NCI-H510A (cell line): ENCODE measurements at regions not wholly inside any gene's neighbourhood (a gene's known extent, or its start where the extent isn't known, plus 50 kb on each side); places are given as distances from the start of the nearest gene placed in this dataset.
"Not testable (repeated sequence)": the region's sequence is repeated elsewhere in the genome, so short reads cannot be mapped to it uniquely, and the experiment has no call there.

Experiments used
- DNase-seq: peaks from one replicate; lab custom pipeline; 2025; lab: John Stamatoyannopoulos, UW

DNA sequence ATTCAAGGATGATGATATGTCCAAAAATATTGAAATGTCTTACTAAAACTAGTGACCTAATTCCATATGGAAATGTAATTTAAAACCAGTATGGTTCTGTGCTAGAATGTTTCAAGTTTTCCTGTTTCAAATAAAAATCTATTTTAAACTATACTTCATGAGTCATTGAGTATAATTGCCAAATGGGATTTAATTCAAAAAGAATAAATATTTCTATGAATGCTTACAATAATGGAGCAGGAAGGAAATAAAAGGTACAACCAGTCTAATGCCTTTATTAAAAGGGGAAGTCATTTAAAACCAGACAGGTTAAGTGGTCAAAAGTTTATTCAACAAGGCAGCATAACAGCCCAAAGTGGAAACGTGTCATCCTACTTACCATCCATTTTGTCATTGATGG lies 2347.1 kb downstream of the PCDH7 start:
- no peak for DNase-seq

DNA sequence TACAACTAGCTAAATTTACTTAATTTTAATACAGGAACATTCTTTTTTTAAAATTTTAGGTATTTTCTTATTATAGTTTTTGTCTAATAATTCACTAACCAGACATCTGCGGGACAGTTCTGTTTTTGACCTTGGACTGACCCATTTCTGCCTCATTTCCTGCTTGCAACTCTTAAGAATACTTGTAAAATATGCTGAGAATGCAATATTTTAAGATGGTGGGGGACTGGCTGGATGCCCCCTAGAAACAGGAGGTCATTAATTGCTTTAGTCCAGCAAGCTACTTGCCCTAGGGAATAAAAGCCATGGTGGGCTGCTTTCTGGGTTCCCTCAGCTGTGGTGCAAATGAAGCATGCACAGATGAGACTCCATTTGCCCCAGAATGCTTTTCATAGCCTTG lies 2348.4 kb downstream of the PCDH7 start:
- no peak for DNase-seq

- DNase-seq = no peak
Measured at GRCh38 chr4:33071535-33071934, 2351.4 kb downstream of the PCDH7 start.

- no peak for DNase-seq
Measured at GRCh38 chr4:33072298-33073089, 2352.3 kb downstream of the PCDH7 start.

- DNase-seq = no peak
Measured at GRCh38 chr4:33073811-33074210, 2353.6 kb downstream of the PCDH7 start.

- no peak for DNase-seq
Measured at GRCh38 chr4:33078145-33078544, 2358.0 kb downstream of the PCDH7 start.

DNA sequence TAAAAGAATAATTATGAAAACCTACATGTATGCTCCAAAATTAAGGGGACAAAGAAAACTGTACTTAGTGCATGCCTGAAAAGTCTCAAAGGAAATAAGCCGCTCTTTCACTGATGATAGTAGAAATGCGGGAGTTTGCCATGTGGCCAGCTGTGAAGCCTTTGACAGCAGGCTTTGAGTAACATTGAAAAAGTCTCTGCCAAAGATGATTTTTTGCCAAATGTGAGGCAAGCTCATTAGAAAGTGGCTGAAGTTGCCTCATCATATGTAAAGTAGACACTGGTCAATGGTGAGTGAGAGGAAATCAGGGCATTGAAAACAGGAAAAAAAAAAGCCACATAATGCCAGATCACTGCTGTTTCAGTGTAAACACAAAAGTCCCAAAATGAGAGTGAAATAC lies 2360.1 kb downstream of the PCDH7 start:
- no peak for DNase-seq

DNA sequence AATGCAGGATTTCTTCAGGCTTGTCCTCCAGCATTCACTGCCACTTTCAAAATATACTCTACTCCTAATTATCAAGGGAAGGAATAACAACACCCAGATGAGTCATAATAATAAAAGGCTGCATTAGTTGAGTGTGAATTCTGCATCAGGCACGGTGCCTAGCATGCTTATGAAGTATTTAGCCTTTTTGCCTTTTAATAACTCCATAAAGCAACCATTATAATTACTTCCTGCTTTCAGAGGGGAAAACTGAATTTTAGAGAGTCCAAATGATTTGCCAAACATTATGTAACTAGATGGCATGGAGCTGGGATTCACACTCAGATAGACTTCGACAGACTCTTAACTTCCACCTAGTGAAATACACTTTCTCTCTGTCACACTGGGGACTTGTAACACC lies 2365.5 kb downstream of the PCDH7 start:
- no peak for DNase-seq

- DNase-seq = no peak
Measured at GRCh38 chr4:33086331-33086925, 2366.3 kb downstream of the PCDH7 start.

DNA sequence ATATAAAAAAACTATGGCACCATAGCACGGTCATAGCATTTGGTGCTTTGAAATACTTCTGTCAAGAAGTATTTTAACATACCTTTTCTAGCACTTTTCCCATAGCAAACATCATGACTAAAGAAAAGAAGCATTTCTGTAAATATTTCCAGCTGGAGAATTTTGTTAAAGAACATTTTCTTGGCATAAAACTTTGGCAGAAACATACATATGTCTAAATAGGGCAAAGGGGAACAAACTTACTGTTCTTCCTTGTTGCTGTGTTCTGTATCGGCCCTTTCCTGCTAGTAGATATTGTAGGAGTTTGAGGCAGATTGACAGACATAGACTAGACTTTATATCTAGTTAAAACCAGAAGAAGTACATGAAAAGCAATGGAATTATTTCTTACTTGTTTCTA lies 2368.5 kb downstream of the PCDH7 start:
- no peak for DNase-seq

- no peak for DNase-seq
Measured at GRCh38 chr4:33090910-33091309, 2370.7 kb downstream of the PCDH7 start.

DNA sequence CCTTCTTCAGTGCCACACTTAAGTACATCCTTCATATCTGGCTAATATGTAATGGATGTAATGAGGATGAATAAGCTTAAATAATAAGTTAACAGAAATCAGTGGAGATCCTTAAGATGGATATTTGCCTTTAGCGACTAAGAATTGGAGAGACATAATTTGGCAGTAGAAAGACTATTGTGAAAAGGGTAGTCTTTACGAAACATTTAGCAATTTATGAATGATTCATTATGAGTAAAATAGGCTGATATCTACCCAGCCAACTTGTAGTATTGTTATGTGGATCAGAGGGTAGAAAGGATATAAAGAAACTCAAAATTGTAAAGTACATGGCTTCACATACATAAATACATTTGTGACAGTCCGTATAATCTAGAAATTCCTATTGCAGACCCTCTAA lies 2371.8 kb downstream of the PCDH7 start:
- DNase-seq = no peak

DNA sequence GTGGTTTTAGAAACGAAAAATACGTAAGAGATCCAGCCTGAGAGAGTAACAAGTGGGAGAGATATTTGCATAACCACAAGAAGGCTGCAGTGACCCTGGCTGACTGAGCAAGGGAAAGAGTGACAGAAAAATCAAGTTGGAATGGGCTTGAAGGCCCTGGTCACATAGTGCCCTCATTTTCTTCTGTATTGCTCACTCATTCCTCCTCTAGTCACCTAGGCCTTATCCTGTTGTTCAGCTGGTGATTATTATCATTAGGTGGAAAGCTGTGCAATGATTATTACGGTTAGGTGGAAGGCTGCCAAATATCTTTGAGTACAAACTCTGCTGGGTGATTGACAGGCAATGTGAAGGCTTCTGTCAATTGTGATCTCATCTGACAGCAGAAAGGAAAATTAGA lies 2384.1 kb downstream of the PCDH7 start:
- no peak for DNase-seq

DNA sequence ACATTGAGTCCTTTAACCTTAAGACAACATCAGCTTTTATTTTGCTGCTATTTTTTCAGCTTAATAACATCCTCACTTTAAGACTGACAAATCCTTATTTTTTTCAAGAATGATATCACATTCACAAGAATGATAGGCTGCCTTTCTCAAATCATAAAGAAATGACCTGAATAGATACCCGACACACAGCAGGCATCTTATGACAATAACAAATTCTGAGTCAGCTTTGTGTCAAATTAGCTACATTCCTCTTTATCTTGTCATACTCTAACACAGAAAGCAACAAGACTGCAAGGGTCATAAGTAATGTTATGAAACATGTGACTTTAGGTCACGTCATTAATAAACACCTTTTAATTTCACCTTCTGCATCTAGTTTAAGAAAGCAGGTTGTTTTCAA lies 2387.6 kb downstream of the PCDH7 start:
- DNase-seq = no peak

DNA sequence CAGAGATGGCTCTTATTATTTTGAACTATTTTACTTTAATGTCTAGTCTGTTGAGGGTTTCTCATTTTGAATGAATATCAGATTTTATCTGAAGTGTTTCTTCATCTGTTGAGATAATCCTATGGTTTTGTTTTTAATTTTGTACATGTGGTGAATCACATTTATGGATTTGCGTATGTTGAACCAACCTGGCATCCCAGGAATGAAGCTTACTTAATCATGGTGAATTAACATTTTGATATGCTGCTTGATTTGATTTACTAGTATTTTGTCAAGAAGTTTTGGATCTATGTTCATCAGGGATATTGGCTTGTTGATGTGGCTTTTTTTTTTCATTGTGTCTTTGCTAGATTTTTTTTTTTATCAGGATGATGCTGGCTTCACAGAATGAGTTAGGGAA lies 2390.9 kb downstream of the PCDH7 start:
- no peak for DNase-seq

DNA sequence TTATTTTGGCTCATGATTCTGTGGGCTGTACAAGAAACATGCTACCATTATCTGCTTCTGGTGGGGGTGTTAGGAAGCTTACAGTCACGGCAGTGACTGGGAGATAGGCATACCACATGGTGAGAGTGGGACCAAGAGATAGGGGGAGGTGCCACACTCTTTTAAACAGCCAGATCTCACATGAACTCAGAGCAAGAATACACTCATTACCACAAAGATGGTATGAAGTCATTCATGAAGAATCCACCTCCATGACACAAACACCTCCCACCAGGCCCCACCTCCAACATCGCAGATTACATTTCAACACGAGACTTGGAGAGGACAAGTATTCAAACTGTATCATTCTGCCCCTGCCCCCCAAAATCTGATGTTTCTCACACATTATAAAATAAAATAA lies 2396.7 kb downstream of the PCDH7 start:
- DNase-seq = no peak

DNA sequence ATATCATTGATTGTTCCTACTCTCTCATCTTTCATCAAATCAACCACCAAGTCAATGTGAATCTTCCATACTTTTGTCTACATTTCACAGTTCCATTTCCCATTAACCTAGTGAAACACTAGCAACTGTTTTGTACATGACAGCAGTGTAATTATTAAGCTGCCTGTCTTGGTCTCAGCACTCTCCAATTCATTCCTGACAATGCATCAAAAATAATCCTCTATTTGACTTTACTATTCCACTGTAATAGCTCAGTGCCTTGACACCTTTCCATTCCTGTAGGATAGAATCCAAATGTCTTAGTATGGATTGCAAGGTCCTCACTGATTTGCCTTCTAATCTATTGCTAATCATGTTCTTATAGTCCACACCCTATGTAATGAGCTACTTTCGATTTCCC lies 2405.8 kb downstream of the PCDH7 start:
- DNase-seq = no peak

DNA sequence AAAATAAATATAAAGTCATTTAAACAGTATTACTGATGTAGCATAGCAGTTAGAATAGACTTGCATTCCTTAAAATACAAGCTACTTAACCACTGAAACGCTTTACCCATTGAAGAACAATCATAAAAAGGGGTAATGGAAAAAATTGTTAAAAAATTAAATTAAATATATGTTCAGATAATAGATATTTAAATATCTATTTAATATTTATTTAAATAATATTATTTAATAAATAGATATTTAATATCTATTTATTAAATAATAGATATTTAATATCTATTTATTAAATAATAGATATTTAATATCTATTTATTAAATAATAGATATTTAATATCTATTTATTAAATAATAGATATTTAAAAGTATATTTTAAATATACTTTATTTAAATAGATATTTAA lies 2410.5 kb downstream of the PCDH7 start:
- DNase-seq = not testable (repeated sequence)

DNA sequence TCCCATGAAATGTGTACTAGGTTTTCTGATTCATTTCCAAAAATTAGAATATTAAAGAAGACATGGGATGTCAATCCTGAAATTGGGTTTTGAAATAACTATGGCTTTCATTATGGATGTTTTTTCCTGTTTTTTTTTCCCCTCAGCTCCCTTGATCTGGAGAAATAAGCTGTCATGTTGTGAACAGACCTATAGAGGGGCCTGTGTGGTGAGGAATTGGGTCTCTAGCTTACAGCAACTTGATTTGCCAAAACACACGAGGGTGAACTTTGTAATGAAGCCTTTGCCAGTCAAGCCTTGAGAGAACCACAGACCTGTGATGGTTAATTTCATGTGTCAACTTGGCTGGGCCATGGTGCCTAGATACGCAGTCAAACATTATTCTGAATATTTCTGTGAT lies 2413.6 kb downstream of the PCDH7 start:
- DNase-seq = no peak

DNA sequence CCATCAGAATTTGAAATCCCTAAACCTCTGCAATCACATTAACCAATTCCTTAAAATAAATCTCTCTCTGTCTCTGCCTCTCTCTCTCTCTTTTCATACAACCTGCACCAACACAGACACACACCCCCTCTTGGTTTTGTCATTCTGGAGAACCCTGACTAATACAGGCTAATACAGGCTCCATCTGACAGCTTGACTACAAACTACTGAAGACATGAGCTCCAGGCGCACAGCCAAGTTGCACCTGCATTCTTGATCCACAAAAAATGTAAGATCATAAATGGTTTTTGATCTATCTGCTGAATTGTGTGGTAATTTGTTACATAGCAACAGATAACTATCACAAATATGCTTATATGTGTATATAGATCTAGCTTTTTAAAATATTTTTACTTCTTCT lies 2414.2 kb downstream of the PCDH7 start:
- DNase-seq = no peak

- DNase-seq = no peak
Measured at GRCh38 chr4:33149658-33150524, 2429.7 kb downstream of the PCDH7 start.

- DNase-seq = no peak
Measured at GRCh38 chr4:33150525-33150910, 2430.3 kb downstream of the PCDH7 start.

- DNase-seq = no peak
Measured at GRCh38 chr4:33160126-33160525, 2440.0 kb downstream of the PCDH7 start.
